Fibroblast of upper back skin (primary cell): ENCODE measurements at regions not wholly inside any gene's neighbourhood (a gene's known extent, or its start where the extent isn't known, plus 50 kb on each side); places are given as distances from the start of the nearest gene placed in this dataset.
A peak's percentile ranks its signal among the peaks of the same experiment; 100 is the strongest.

Experiments used
- DNase-seq: peaks from one replicate; pipeline ENCODE4 v3.0.0-alpha.2; 2013

DNA sequence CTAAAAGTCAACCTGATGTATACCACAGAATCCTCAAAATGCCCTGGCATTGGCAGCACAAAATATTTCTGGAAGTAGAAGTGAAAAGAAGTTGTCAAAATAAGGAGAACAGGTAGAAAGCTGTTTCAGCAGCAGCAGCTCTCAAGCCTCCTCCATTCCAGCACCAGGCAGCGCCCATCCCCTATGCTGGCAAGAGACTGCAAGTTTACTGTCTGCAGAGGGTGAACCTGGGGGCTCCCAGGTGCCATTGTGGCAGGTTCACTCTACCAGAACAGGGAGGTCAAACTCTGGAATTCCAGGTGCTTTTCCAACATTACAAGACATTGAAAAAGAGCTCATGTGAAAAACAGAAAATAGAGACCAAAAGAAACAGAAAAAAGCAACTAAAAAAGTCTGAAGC is 128.8 kb upstream of the CTTNBP2NL start:
- DNase-seq = no peak

- DNase-seq = no peak
These were observed 128.1 kb upstream of the CTTNBP2NL start for GRCh38 chr1:112267929-112268328.

- DNase-seq = no peak
These were observed 127.6 kb upstream of the CTTNBP2NL start for GRCh38 chr1:112268408-112268807.

- no peak for DNase-seq
These were observed 124.7 kb upstream of the CTTNBP2NL start for GRCh38 chr1:112271270-112271669.

- DNase-seq = no peak
These were observed 123.8 kb upstream of the CTTNBP2NL start for GRCh38 chr1:112272101-112272772.

GRCh38 chr1:112284796-112285195 is 111.2 kb upstream of the CTTNBP2NL start:
- DNase-seq = no peak

GRCh38 chr1:112285316-112285715 is 110.7 kb upstream of the CTTNBP2NL start:
- no peak for DNase-seq

GRCh38 chr1:112285746-112286145 is 110.3 kb upstream of the CTTNBP2NL start:
- DNase-seq = no peak

GRCh38 chr1:112296908-112297307 is 99.1 kb upstream of the CTTNBP2NL start:
- DNase-seq = no peak

DNA sequence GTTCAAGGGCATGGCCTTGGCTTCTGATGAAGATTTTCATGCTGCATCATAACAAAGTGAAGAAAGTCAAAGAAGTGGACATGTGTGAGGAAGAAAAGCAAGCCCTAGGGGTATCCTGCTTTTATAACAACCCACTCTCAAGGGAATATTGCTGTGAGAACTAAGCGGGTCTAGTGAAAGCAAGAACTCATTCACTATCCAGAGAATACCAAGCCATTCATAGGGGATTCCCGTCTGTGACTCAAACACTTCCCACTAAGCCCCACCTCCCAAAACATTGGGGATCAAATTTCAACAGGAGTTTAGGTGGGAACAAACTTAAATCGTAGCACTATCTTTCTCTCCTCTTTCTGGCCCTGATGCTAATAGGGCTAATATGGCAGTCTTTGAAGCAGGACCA is 98.5 kb upstream of the CTTNBP2NL start:
- no peak for DNase-seq

- peak; percentile 46 for DNase-seq
These were observed 97.5 kb upstream of the CTTNBP2NL start for GRCh38 chr1:112298558-112298957.

DNA sequence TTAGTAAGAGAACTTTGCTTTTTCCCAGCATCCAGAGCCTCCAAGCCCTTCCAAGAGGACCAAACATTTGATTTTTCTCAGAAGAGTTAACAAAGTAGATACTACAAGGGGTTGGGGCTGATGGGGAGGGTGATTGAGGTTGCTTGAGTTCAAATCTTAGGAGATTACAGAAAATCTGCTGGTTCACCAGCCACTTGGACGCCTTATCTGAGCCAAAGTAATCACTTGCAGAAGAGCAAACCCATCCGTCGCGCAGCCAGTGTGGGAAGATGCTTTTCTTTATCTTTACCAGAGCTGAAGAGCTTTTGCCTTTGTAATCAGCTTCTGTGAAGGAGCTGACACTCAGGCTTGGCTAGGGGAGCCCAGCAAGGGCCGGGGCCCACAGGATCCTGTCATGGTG is 91.9 kb upstream of the CTTNBP2NL start:
- no peak for DNase-seq

DNA sequence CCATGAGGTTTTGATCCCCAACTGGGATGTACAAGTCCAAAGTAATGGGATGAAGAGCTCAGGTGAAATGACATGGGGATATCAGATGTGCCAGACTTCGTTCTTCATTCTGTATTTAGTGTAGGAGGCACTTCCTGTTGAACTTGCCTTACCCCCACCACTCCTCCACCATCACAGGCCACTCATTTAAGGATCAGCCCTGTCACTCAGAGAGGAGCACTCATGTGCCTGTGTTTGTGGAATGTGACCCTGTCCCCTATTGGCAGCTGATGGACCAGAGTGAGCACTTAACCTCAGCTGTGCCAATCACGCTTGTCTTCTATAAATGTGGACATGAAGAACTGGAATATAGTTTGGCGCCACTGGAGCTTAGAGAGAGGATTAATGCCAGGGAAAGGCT is 91.4 kb upstream of the CTTNBP2NL start:
- no peak for DNase-seq

DNA sequence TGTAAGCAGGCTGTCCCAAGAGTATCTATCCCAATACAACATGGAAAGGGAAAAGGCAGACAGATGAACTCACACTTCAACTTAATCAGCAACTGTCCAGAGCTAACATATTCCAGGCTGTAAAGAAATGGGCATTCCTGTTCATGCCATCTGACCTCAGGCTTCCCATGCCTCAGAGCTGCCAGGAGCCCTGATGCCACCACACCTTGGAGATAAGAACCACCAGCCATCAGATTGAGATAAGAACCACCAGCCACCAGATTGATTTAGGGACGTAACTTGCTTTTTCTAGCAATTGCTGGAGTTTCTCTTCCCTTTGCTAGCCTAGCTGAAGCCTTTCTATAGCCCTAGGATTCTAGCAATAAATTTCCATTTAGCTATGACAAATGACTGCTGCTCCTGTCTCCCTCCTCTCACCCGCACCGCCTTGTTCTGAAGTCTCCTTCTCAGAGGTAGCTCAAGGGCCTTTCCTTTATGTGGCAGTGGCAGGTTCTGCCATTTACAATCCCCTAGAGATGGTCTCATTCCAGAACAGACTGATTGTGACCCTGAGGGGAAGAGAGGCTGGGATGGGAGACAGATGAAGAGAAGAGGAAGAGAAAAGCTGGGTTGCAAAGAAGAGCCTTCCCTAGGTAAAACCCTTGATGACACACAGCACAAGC is 88.0 kb upstream of the CTTNBP2NL start:
- no peak for DNase-seq

DNA sequence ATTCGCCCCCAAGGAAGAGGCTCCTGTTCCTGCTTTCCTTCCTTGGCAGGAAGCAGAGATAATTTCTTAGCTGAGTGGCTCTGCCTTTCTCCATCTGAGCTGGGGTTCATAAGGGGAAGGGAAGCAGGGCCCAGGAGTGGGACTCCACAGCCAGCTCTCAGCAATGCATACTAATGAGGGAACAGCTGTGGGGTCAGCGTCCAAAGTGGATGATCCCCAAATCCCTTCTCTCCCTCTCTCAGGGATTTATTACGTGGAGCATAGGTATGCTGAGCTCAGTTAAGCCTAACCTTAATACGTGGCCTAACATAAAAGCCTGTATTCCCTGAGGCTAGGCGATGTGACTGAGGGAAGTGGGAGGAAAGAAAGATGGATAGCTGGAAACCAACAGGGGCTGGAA is 87.3 kb upstream of the CTTNBP2NL start:
- no peak for DNase-seq

DNA sequence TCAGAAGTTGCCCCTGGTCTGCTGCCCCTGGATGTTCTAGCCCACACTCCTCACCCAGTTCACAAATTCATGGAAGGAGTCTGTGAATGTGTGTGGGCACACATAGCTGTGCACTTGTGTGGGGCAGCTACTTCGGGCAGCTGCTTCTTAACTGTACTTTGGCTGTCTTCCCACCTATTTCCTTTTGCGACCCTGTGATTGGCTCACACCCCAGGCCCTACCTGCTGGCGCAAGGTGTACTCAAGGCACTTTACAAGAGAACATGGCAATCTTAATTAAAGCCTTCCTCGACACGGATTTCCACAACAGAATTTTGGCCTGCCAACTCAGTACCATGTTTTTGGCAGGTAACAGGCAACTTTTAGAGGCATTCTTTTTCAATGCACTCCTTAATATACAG is 86.5 kb upstream of the CTTNBP2NL start:
- DNase-seq = no peak

- DNase-seq = no peak
These were observed 83.7 kb upstream of the CTTNBP2NL start for GRCh38 chr1:112312315-112312714.

- no peak for DNase-seq
These were observed 83.1 kb upstream of the CTTNBP2NL start for GRCh38 chr1:112312879-112313278.

DNA sequence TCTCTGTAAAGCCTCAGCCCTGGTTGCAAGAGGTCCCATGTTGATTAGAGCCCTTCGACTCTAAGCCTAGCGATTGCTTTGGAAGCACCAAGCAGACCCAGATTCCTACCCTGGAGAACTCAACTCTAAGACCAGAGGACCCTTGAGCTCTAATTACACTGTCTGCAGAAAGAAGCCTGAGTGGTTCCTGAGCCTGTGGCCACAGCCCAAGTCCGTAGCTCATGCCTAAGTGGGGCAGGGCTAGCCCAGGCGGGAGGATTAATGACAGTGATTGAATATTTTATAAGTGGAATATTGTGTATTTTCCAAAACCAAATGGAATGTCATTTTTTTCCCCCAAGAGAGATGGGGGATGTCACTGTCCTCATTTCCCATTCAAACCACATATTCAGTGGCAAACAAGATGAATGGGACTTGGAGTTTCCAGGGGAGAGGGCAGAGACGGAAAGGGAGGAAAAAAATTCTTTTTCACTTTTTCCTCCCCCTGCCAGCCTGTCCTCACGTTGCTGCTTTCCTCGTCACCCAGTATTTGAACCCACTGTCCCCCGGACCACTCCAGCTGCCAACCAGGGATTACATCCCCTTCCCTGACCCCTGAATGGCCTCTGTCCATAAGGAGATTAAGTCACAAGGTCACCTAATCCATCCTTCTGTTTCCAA is 79.6 kb upstream of the CTTNBP2NL start:
- no peak for DNase-seq

GRCh38 chr1:112317140-112317539 is 78.9 kb upstream of the CTTNBP2NL start:
- peak; percentile 2 for DNase-seq

DNA sequence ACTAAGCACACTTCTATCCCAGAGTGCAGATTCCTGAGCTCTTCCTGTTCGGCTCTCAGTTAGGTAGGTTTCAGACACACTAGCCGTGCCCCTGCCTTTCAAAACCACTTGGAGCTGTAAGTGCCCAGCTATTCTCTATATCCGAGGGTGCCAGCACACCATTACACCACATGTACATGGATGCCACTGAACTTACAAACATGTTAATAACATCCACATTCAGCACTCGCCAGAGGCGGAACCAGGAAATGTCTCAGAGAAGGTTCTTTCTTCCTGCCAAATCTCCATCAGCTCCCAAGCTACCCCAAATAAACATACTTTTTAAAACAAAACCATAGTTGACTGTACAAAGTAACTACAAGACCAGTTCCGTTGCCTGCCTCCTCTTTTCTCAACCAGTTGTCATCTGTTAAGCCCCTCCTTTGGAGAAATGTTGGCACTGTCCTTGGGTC is 78.4 kb upstream of the CTTNBP2NL start:
- no peak for DNase-seq

DNA sequence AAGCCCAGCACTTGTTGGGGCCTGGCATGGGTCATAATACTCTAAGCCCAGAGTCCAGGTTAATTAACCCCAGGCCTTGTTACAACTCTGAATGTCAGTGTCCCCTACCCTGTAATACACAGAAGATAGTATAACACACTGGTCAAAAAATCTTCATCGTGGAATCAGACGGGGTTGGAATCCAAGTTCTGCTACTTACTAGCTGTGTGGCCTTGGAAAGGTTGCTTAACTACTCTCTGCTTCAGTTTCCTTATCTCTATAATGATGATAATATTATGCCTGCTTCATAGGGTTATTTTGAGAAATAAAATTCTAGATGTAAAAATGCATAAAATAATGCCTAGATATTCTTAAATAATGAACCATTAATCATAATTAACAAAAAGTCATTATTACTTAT is 77.8 kb upstream of the CTTNBP2NL start:
- DNase-seq = no peak

DNA sequence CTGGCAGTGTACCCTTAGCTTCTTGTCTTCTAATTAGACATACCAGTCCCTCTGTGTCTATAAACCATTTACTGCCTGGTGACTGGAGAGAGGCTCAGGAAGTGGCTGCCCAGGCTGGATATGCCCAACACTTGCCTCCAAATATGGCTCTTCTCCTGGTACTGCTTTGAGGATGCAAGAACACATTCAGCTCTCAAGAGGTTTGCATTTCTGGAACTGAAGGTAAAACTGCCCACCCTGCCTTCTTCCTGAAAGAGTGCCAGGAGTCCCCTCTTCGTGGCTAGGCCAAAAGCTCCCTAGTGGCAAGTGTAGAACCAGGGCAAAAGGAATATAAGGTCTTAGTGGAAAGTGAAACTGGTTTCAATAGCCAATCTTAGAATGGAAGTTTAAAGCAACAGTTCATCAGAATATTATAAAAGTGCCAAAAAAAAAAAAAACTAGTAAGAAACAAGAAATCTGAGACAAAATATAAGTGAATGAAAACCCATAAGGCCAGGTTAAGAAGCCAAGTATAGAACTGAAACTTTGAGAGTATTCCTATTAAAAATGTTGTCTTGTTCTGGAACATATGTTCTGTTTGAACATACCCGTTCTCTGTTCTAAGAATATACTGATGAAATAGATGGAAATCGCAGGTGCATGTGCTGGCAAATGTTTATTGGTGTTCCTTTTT is 77.2 kb upstream of the CTTNBP2NL start:
- DNase-seq = no peak
